Lower lobe of right lung (tissue), 2 donors: ENCODE measurements at regions not wholly inside any gene's neighbourhood (a gene's known extent, or its start where the extent isn't known, plus 50 kb on each side); places are given as distances from the start of the nearest gene placed in this dataset.
"Not testable (repeated sequence)": the region's sequence is repeated elsewhere in the genome, so short reads cannot be mapped to it uniquely, and the experiment has no call there.

Source experiments
- ATAC-seq, 2 donors: fragments of 200-7000 bp; cut with Tn5 transposase; one replicate each; pipeline ENCODE4 v1.9.1; 2020 to 2022; ENCODE audit warnings: mild to moderate bottlenecking in 2 of 2, moderate library complexity in 2 of 2
- DNase-seq: peaks from one replicate; pipeline ENCODE4 v3.0.0-alpha.2; 2020
- H3K27ac ChIP-seq: fragments of 200-600 bp; one replicate; pipeline ENCODE4 v1.8.0; 2022
- H3K27me3 ChIP-seq: fragments of 200-600 bp; one replicate; pipeline ENCODE4 v1.8.0; 2022; ENCODE audit warnings: low read depth
- H3K36me3 ChIP-seq: fragments of 200-600 bp; one replicate; pipeline ENCODE4 v1.8.0; 2022; ENCODE audit warnings: mild to moderate bottlenecking
- H3K4me1 ChIP-seq: fragments of 200-600 bp; one replicate; pipeline ENCODE4 v1.8.0; 2022
- H3K4me3 ChIP-seq: fragments of 200-600 bp; one replicate; pipeline ENCODE4 v1.8.0; 2022; ENCODE audit warnings: mild to moderate bottlenecking
- H3K9me3 ChIP-seq: fragments of 200-600 bp; one replicate; pipeline ENCODE4 v1.8.0; 2022
- CTCF ChIP-seq: fragments of 200-600 bp; IDR thresholded peaks from one replicate; pipeline ENCODE4 v1.8.0; 2022; ENCODE audit warnings: antibody characterized with exemption, mild to moderate bottlenecking
- intact Hi-C: fragments of 100-400 bp; cut with DNase I; formaldehyde crosslinking; loops from one replicate; pipeline ENCODE4 v1.11.0; 2022
- donor health status: DM: no; HTN: yes; CAD: no; lungs with severe emphysema.

GRCh38 chr2:132220589-132220988, 58.8 kb upstream of the ANKRD30BL start:
- H3K36me3 ChIP-seq, H3K27ac ChIP-seq, intact Hi-C loops, DNase-seq, ATAC-seq, H3K4me3 ChIP-seq, H3K4me1 ChIP-seq, H3K27me3 ChIP-seq, H3K9me3 ChIP-seq: not testable (repeated sequence)

- H3K36me3 ChIP-seq, H3K4me3 ChIP-seq, ATAC-seq, H3K27me3 ChIP-seq, DNase-seq, H3K4me1 ChIP-seq, H3K9me3 ChIP-seq, H3K27ac ChIP-seq, intact Hi-C loops: not testable (repeated sequence)
Observed at GRCh38 chr2:132221886-132222285, 60.1 kb upstream of the ANKRD30BL start.

GRCh38 chr2:132252191-132252893, 90.6 kb upstream of the ANKRD30BL start:
- Histone ChIP-seq H3K9me3 (peaks cover 13% of the 10 kb centered on the region), H3K4me3 (no peak overlapping the region), H3K27ac (no peak overlapping the region), H3K36me3 (no peaks in the 10 kb centered on the region), H3K27me3 (peaks cover 21% of the 10 kb centered on the region), H3K4me1 (no peaks in the 10 kb centered on the region)
- no peak for ATAC-seq
- intact Hi-C loops: no loop called here
- TF ChIP-seq CTCF: no peak
- peak; percentile 37 for DNase-seq

- Histone ChIP-seq H3K27ac (no peak overlapping the region), H3K36me3 (no peaks in the 10 kb centered on the region), H3K4me1 (no peaks in the 10 kb centered on the region), H3K27me3 (peaks cover 25% of the 10 kb centered on the region), H3K4me3 (no peak overlapping the region), H3K9me3 (peaks cover 13% of the 10 kb centered on the region)
- no peak for TF ChIP-seq CTCF
- ATAC-seq: no peak
- intact Hi-C loops: no loop called here
- no peak for DNase-seq
Observed at GRCh38 chr2:132252894-132253264, 91.1 kb upstream of the ANKRD30BL start.

GRCh38 chr2:132253496-132254305, 91.9 kb upstream of the ANKRD30BL start:
- no peak for DNase-seq
- Histone ChIP-seq H3K27ac (no peak overlapping the region), H3K36me3 (no peaks in the 10 kb centered on the region), H3K4me3 (no peak overlapping the region), H3K27me3 (peaks cover 25% of the 10 kb centered on the region), H3K4me1 (no peaks in the 10 kb centered on the region), H3K9me3 (peaks cover 13% of the 10 kb centered on the region)
- no peak for TF ChIP-seq CTCF
- intact Hi-C loops: no loop called here
- ATAC-seq: peak in 1 of 2 donors; percentile 52

GRCh38 chr2:132254306-132254919, 92.7 kb upstream of the ANKRD30BL start:
- H3K27ac ChIP-seq, ATAC-seq, intact Hi-C loops, H3K36me3 ChIP-seq, H3K4me3 ChIP-seq, H3K4me1 ChIP-seq, DNase-seq, H3K9me3 ChIP-seq: not testable (repeated sequence)
- peaks cover 28% of the 10 kb centered on the region for H3K27me3 ChIP-seq

GRCh38 chr2:132255714-132256113, 94.0 kb upstream of the ANKRD30BL start:
- no peak for TF ChIP-seq CTCF
- Histone ChIP-seq H3K36me3 (no peaks in the 10 kb centered on the region), H3K27me3 (peaks cover 28% of the 10 kb centered on the region), H3K9me3 (peaks cover 3% of the 10 kb centered on the region), H3K4me1 (no peaks in the 10 kb centered on the region), H3K4me3 (no peak overlapping the region), H3K27ac (no peak overlapping the region)
- intact Hi-C loops: no loop called here
- ATAC-seq (no peak), DNase-seq (no peak)
